Activated CD4-positive, alpha-beta memory T cell treated with anti-CD3 and anti-CD28 coated beads, Interleukin-2, amount 10 ng/mL, durations not matched to agents 7 days and 5 days (primary cell): ENCODE measurements at regions not wholly inside any gene's neighbourhood (a gene's known extent, or its start where the extent isn't known, plus 50 kb on each side); places are given as distances from the start of the nearest gene placed in this dataset.

Source experiments
- CTCF ChIA-PET: fragments of 350-600 bp; sonication (Branson Sonifier 250); formaldehyde crosslinking; loops from one replicate; lab custom pipeline; 2021; ENCODE audit warnings: antibody characterized with exemption, inconsistent platforms; lab: Charles Lee
- POLR2A ChIA-PET: fragments of 350-600 bp; sonication (Branson Sonifier 250); formaldehyde crosslinking; loops from one replicate; lab custom pipeline; 2021; ENCODE audit warnings: antibody characterized with exemption; lab: Charles Lee
- DNase-seq: peaks from one replicate; pipeline ENCODE4 v3.0.0-alpha.2; 2020
- H3K27ac Mint-ChIP-seq: one replicate; pipeline ENCODE4 v1.8.0; 2021; ENCODE audit warnings: mild to moderate bottlenecking, mixed read lengths
- H3K27me3 Mint-ChIP-seq: one replicate; pipeline ENCODE4 v1.8.0; 2021; ENCODE audit warnings: mixed read lengths
- H3K36me3 Mint-ChIP-seq: one replicate; pipeline ENCODE4 v1.8.0; 2021; ENCODE audit warnings: low read depth, mixed read lengths
- H3K4me1 Mint-ChIP-seq: one replicate; pipeline ENCODE4 v1.8.0; 2021; ENCODE audit warnings: mixed read lengths
- H3K4me3 Mint-ChIP-seq: one replicate; pipeline ENCODE4 v1.8.0; 2021; ENCODE audit warnings: mild to moderate bottlenecking, mixed read lengths
- H3K9me3 Mint-ChIP-seq: one replicate; pipeline ENCODE4 v1.8.0; 2021; ENCODE audit warnings: mixed read lengths

GRCh38 chr6:119467488-119468081 is 118.0 kb upstream of the MAN1A1 start:
- ChIA-PET CTCF (interaction anchor here (1.0 kb wide), 1 partner anchor 10 kb away, joined by 3 read pairs; no protein-coding TSS in a partner anchor), POLR2A (interaction anchor here (0.9 kb wide), 1 partner anchor 117 kb away, joined by 4 read pairs; no protein-coding TSS in a partner anchor)
- DNase-seq, result no peak
- peaks cover 4% of the 10 kb centered on the region for H3K27me3 Mint-ChIP-seq
- no peak overlapping the region for H3K27ac Mint-ChIP-seq
- H3K9me3 Mint-ChIP-seq, result peaks cover 3% of the 10 kb centered on the region
- H3K36me3 Mint-ChIP-seq, result peaks cover 23% of the 10 kb centered on the region
- H3K4me3 Mint-ChIP-seq, result no peak overlapping the region
- peaks cover 42% of the 10 kb centered on the region for H3K4me1 Mint-ChIP-seq

GRCh38 chr6:119466226-119466625 is 116.7 kb upstream of the MAN1A1 start:
- peaks cover 11% of the 10 kb centered on the region for H3K9me3 Mint-ChIP-seq
- peaks cover 49% of the 10 kb centered on the region for H3K4me1 Mint-ChIP-seq
- no peak for DNase-seq
- no peak overlapping the region for H3K4me3 Mint-ChIP-seq
- peaks cover 30% of the 10 kb centered on the region for H3K36me3 Mint-ChIP-seq
- peaks cover 1% of the 10 kb centered on the region for H3K27me3 Mint-ChIP-seq
- H3K27ac Mint-ChIP-seq, result no peak overlapping the region
- POLR2A ChIA-PET, result no interaction called here
- CTCF ChIA-PET, result no interaction called here

GRCh38 chr6:119463081-119463626 is 113.6 kb upstream of the MAN1A1 start:
- Mint-ChIP-seq H3K4me3 (peak overlapping the region; percentile 40), H3K27ac (peak overlapping the region; percentile 93), H3K4me1 (peaks cover 63% of the 10 kb centered on the region), H3K9me3 (peaks cover 21% of the 10 kb centered on the region), H3K36me3 (peaks cover 44% of the 10 kb centered on the region), H3K27me3 (no peaks in the 10 kb centered on the region)
- ChIA-PET CTCF (interaction anchor here (1.0 to 1.4 kb wide), 2 partner anchors 8 to 12 kb away, joined by 3 to 4 read pairs; no protein-coding TSS in a partner anchor), POLR2A (interaction anchor here (0.7 to 1.9 kb wide), 14 partner anchors 8 to 753 kb away, joined by 3 to 16 read pairs (median 4); no protein-coding TSS in a partner anchor)
- peak; percentile 52 for DNase-seq

GRCh38 chr6:119461187-119461586 is 111.6 kb upstream of the MAN1A1 start:
- Mint-ChIP-seq H3K9me3 (peaks cover 21% of the 10 kb centered on the region), H3K4me1 (peaks cover 51% of the 10 kb centered on the region), H3K4me3 (no peak overlapping the region), H3K36me3 (peaks cover 43% of the 10 kb centered on the region), H3K27me3 (no peaks in the 10 kb centered on the region), H3K27ac (no peak overlapping the region)
- ChIA-PET CTCF (no interaction called here), POLR2A (no interaction called here)
- no peak for DNase-seq

GRCh38 chr6:119459207-119459974 is 109.8 kb upstream of the MAN1A1 start:
- Mint-ChIP-seq H3K9me3 (peaks cover 21% of the 10 kb centered on the region), H3K4me1 (peaks cover 51% of the 10 kb centered on the region), H3K36me3 (peaks cover 39% of the 10 kb centered on the region), H3K4me3 (no peak overlapping the region), H3K27ac (peak overlapping the region; percentile 37), H3K27me3 (no peaks in the 10 kb centered on the region)
- ChIA-PET POLR2A (interaction anchor here (1.0 to 1.4 kb wide), 2 partner anchors 10 to 111 kb away, joined by 3 read pairs; no protein-coding TSS in a partner anchor), CTCF (no interaction called here)
- DNase-seq, result no peak

GRCh38 chr6:119454714-119455113 is 105.2 kb upstream of the MAN1A1 start:
- H3K4me3 Mint-ChIP-seq, result no peak overlapping the region
- peaks cover 7% of the 10 kb centered on the region for H3K27me3 Mint-ChIP-seq
- H3K36me3 Mint-ChIP-seq, result peaks cover 15% of the 10 kb centered on the region
- ChIA-PET CTCF (interaction anchor here (0.6 kb wide), 1 partner anchor 246 kb away, joined by 3 read pairs; no protein-coding TSS in a partner anchor), POLR2A (no interaction called here)
- H3K9me3 Mint-ChIP-seq, result peaks cover 9% of the 10 kb centered on the region
- DNase-seq, result no peak
- no peak overlapping the region for H3K27ac Mint-ChIP-seq
- H3K4me1 Mint-ChIP-seq, result peaks cover 14% of the 10 kb centered on the region

GRCh38 chr6:119453242-119454200 is 104.0 kb upstream of the MAN1A1 start:
- CTCF ChIA-PET, result no interaction called here

GRCh38 chr6:119449331-119450156 is 100.0 kb upstream of the MAN1A1 start:
- Mint-ChIP-seq H3K36me3 (peaks cover 3% of the 10 kb centered on the region), H3K27me3 (peaks cover 7% of the 10 kb centered on the region), H3K9me3 (peaks cover 8% of the 10 kb centered on the region), H3K27ac (no peak overlapping the region), H3K4me1 (peaks cover 23% of the 10 kb centered on the region), H3K4me3 (no peak overlapping the region)
- no peak for DNase-seq
- POLR2A ChIA-PET, result interaction anchor here (1.2 to 1.5 kb wide), 3 partner anchors 9 to 13 kb away, joined by 3 to 5 read pairs (median 3); no protein-coding TSS in a partner anchor
- CTCF ChIA-PET, result interaction anchor here (1.1 kb wide), 1 partner anchor 320 kb away, joined by 3 read pairs; no protein-coding TSS in a partner anchor

More at GRCh38 chr6:119453242-119454200, 104.0 kb upstream of the MAN1A1 start:
- H3K4me1 Mint-ChIP-seq, result peaks cover 5% of the 10 kb centered on the region
- H3K36me3 Mint-ChIP-seq, result peaks cover 11% of the 10 kb centered on the region
- no peak overlapping the region for H3K4me3 Mint-ChIP-seq
- DNase-seq, result no peak
- H3K27ac Mint-ChIP-seq, result no peak overlapping the region
- peaks cover 9% of the 10 kb centered on the region for H3K9me3 Mint-ChIP-seq
- H3K27me3 Mint-ChIP-seq, result peaks cover 7% of the 10 kb centered on the region
- POLR2A ChIA-PET, result no interaction called here

GRCh38 chr6:119447921-119448320 is 98.4 kb upstream of the MAN1A1 start:
- no peak overlapping the region for H3K27ac Mint-ChIP-seq
- H3K4me3 Mint-ChIP-seq, result no peak overlapping the region
- peaks cover 10% of the 10 kb centered on the region for H3K36me3 Mint-ChIP-seq
- DNase-seq, result no peak
- peaks cover 5% of the 10 kb centered on the region for H3K27me3 Mint-ChIP-seq
- peaks cover 32% of the 10 kb centered on the region for H3K4me1 Mint-ChIP-seq
- H3K9me3 Mint-ChIP-seq, result peaks cover 8% of the 10 kb centered on the region
- CTCF ChIA-PET, result no interaction called here
- POLR2A ChIA-PET, result interaction anchor here (1.5 kb wide), 1 partner anchor 15 kb away, joined by 5 read pairs; no protein-coding TSS in a partner anchor

- no peak for DNase-seq
- POLR2A ChIA-PET, result no interaction called here
- Mint-ChIP-seq H3K9me3 (peaks cover 8% of the 10 kb centered on the region), H3K36me3 (peaks cover 11% of the 10 kb centered on the region), H3K27me3 (peaks cover 4% of the 10 kb centered on the region), H3K27ac (no peak overlapping the region), H3K4me1 (peaks cover 39% of the 10 kb centered on the region), H3K4me3 (no peak overlapping the region)
- CTCF ChIA-PET, result no interaction called here
Observed at GRCh38 chr6:119446609-119447008, 97.0 kb upstream of the MAN1A1 start.

- Mint-ChIP-seq H3K9me3 (peaks cover 8% of the 10 kb centered on the region), H3K4me3 (no peak overlapping the region), H3K27me3 (peaks cover 4% of the 10 kb centered on the region), H3K27ac (no peak overlapping the region), H3K36me3 (peaks cover 11% of the 10 kb centered on the region), H3K4me1 (peaks cover 39% of the 10 kb centered on the region)
- no peak for DNase-seq
- ChIA-PET POLR2A (interaction anchor here (1.0 kb wide), 1 partner anchor 25 kb away, joined by 3 read pairs; no protein-coding TSS in a partner anchor), CTCF (no interaction called here)
Observed at GRCh38 chr6:119446115-119446554, 96.6 kb upstream of the MAN1A1 start.
